Tongue (tissue), 1 donor: ENCODE measurements at regions not wholly inside any gene's neighbourhood (a gene's known extent, or its start where the extent isn't known, plus 50 kb on each side); places are given as distances from the start of the nearest gene placed in this dataset.

Source experiments
- DNase-seq: peaks from one replicate; pipeline ENCODE4 v3.0.0-alpha.2; 2015

- DNase-seq: no peak
Observed at GRCh38 chr2:18251486-18251885, 309.0 kb downstream of the RDH14 start.

GRCh38 chr2:18247282-18248110 is 313.0 kb downstream of the RDH14 start:
- DNase-seq: no peak

- peak; percentile 15 for DNase-seq
Observed at GRCh38 chr2:18245375-18245774, 315.1 kb downstream of the RDH14 start.

- DNase-seq: peak; percentile 23
Observed at GRCh38 chr2:18244845-18245244, 315.6 kb downstream of the RDH14 start.

GRCh38 chr2:18243816-18244215 is 316.6 kb downstream of the RDH14 start:
- peak; percentile 65 for DNase-seq

- no peak for DNase-seq
Observed at GRCh38 chr2:18242716-18243115, 317.7 kb downstream of the RDH14 start.

GRCh38 chr2:18238209-18238608 is 322.2 kb downstream of the RDH14 start:
- no peak for DNase-seq

GRCh38 chr2:18237298-18237697 is 323.2 kb downstream of the RDH14 start:
- no peak for DNase-seq

GRCh38 chr2:18232731-18233438 is 327.6 kb downstream of the RDH14 start:
- DNase-seq: no peak

GRCh38 chr2:18230668-18231067 is 329.8 kb downstream of the RDH14 start:
- DNase-seq: no peak

- no peak for DNase-seq
Observed at GRCh38 chr2:18219676-18220075, 340.8 kb downstream of the RDH14 start.

GRCh38 chr2:18218160-18218933 is 339.9 kb downstream of the KCNS3 start:
- DNase-seq: no peak

- DNase-seq: no peak
Observed at GRCh38 chr2:18214936-18215335, 336.5 kb downstream of the KCNS3 start.

- DNase-seq: no peak
Observed at GRCh38 chr2:18213986-18214385, 335.5 kb downstream of the KCNS3 start.

GRCh38 chr2:18209934-18210639 is 331.6 kb downstream of the KCNS3 start:
- peak; percentile 73 for DNase-seq

- DNase-seq: no peak
Observed at GRCh38 chr2:18208956-18209355, 330.5 kb downstream of the KCNS3 start.

GRCh38 chr2:18200771-18201170 is 322.3 kb downstream of the KCNS3 start:
- no peak for DNase-seq

GRCh38 chr2:18198677-18199076 is 320.2 kb downstream of the KCNS3 start:
- DNase-seq: no peak

GRCh38 chr2:18194161-18194560 is 315.7 kb downstream of the KCNS3 start:
- no peak for DNase-seq

GRCh38 chr2:18186816-18187613 is 308.5 kb downstream of the KCNS3 start:
- DNase-seq: peak; percentile 46

- DNase-seq: no peak
Observed at GRCh38 chr2:18182861-18183260, 304.4 kb downstream of the KCNS3 start.
